ENCODE measurements at regions not wholly inside any gene's neighbourhood (a gene's known extent, or its start where the extent isn't known, plus 50 kb on each side); places are given as distances from the start of the nearest gene placed in this dataset.

- DNase-seq = no peak
Observed at GRCh38 chr5:154107010-154107409, 68.2 kb downstream of the MFAP3 start.

GRCh38 chr5:154107756-154108155 is 69.0 kb downstream of the MFAP3 start:
- DNase-seq = no peak

GRCh38 chr5:154109416-154110106 is 70.8 kb downstream of the MFAP3 start:
- no peak for DNase-seq

GRCh38 chr5:154110107-154110453 is 71.3 kb downstream of the MFAP3 start:
- DNase-seq = no peak

GRCh38 chr5:154110716-154111115 is 71.9 kb downstream of the MFAP3 start:
- no peak for DNase-seq

- no peak for DNase-seq
Observed at GRCh38 chr5:154111214-154111613, 72.4 kb downstream of the MFAP3 start.

- no peak for DNase-seq
Observed at GRCh38 chr5:154112255-154112654, 73.5 kb downstream of the MFAP3 start.

- DNase-seq = no peak
Observed at GRCh38 chr5:154115291-154115690, 75.2 kb upstream of the GALNT10 start.

- peak; percentile 83 for DNase-seq
Observed at GRCh38 chr5:154117050-154117449, 73.5 kb upstream of the GALNT10 start.

GRCh38 chr5:154117930-154118329 is 72.6 kb upstream of the GALNT10 start:
- no peak for DNase-seq

- DNase-seq = no peak
Observed at GRCh38 chr5:154118385-154118784, 72.1 kb upstream of the GALNT10 start.

GRCh38 chr5:154118893-154119336 is 71.6 kb upstream of the GALNT10 start:
- DNase-seq = no peak

- DNase-seq = no peak
Observed at GRCh38 chr5:154129013-154129412, 61.5 kb upstream of the GALNT10 start.

GRCh38 chr5:154129921-154130320 is 60.6 kb upstream of the GALNT10 start:
- DNase-seq = no peak

GRCh38 chr5:154131817-154132216 is 58.7 kb upstream of the GALNT10 start:
- no peak for DNase-seq

GRCh38 chr5:154132718-154133307 is 57.7 kb upstream of the GALNT10 start:
- DNase-seq = no peak

GRCh38 chr5:154133591-154133990 is 56.9 kb upstream of the GALNT10 start:
- DNase-seq = no peak

GRCh38 chr5:154134499-154134898 is 56.0 kb upstream of the GALNT10 start:
- no peak for DNase-seq

- no peak for DNase-seq
Observed at GRCh38 chr5:154135125-154135817, 55.3 kb upstream of the GALNT10 start.

GRCh38 chr5:154136141-154136540 is 54.4 kb upstream of the GALNT10 start:
- no peak for DNase-seq

GRCh38 chr5:154138701-154139100 is 51.8 kb upstream of the GALNT10 start:
- DNase-seq = no peak

GRCh38 chr5:154140381-154140780 is 50.2 kb upstream of the GALNT10 start:
- no peak for DNase-seq

All from COR-L47 (cell line).